Activated naive CD4-positive, alpha-beta T cell treated with anti-CD3 and anti-CD28 coated beads, Interleukin-2, amount 50 U/mL, for 24 hours (primary cell): ENCODE measurements at regions not wholly inside any gene's neighbourhood (a gene's known extent, or its start where the extent isn't known, plus 50 kb on each side); places are given as distances from the start of the nearest gene placed in this dataset.

ENCODE experiments used
- H3K27ac Mint-ChIP-seq: one replicate; pipeline ENCODE4 v1.8.0; 2021; ENCODE audit warnings: mild to moderate bottlenecking, mixed read lengths
- H3K27me3 Mint-ChIP-seq: one replicate; pipeline ENCODE4 v1.8.0; 2021; ENCODE audit warnings: mixed read lengths
- H3K36me3 Mint-ChIP-seq: one replicate; pipeline ENCODE4 v1.8.0; 2021; ENCODE audit warnings: mixed read lengths
- H3K4me1 Mint-ChIP-seq: one replicate; pipeline ENCODE4 v1.8.0; 2021; ENCODE audit warnings: mixed read lengths
- H3K4me3 Mint-ChIP-seq: one replicate; pipeline ENCODE4 v1.8.0; 2021; ENCODE audit warnings: mild to moderate bottlenecking, mixed read lengths
- H3K9me3 Mint-ChIP-seq: one replicate; pipeline ENCODE4 v1.8.0; 2021; ENCODE audit warnings: mixed read lengths

DNA sequence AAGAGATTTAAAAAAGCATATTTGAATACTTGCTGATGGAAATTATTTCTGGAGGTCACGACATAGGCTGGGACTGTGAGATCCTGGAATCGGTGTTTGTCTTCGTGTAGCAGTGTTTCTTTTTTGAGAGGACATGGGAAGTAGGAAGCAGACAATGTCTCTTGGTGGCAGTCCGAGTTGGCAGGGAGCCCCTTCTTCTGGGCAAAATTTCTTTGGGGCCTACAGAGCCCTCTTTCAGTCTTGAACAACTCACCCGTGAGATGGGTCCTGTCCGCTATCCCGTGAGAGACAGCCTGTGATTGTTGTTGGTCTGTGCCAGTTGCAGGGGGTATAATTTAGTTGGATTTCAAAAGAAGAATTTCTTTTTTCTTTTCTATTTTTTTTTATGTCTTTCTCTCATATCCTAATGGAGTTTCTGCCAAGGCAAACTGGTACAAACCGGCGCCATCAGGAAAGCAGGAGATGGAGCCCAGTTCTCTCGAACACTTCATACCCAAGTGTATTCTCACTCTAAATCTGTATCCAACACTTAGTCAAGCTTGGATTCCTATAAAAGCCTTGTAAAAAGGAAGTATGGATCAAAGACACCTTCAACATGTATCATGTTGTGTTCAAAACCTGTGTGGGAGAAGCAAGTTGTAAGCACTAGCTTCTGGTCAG lies 785.1 kb downstream of the MAFB start:
- H3K36me3 Mint-ChIP-seq = no peaks in the 10 kb centered on the region
- peaks cover 6% of the 10 kb centered on the region for H3K9me3 Mint-ChIP-seq
- H3K27me3 Mint-ChIP-seq = no peaks in the 10 kb centered on the region
- H3K4me1 Mint-ChIP-seq = no peaks in the 10 kb centered on the region
- no peak overlapping the region for H3K27ac Mint-ChIP-seq
- no peak overlapping the region for H3K4me3 Mint-ChIP-seq

DNA sequence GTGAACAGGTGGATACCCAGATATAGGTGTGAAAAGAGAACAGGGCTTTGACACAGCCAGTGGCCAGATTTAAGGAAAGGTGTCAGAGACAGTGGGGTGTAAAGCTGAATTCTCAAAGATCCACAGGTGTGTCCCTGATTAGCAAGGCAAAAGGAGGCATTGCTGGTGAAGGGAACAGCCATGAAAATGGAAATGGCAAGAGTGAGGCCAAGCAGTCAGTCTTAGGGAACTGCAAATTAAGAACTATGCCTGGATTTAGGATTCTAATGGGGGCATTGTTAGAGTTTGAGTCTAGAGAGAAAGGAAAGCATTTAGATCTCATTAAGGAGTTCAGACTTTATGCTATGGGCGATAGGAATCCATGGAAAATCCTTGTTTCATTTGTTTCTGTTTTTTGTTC lies 789.2 kb downstream of the MAFB start:
- H3K36me3 Mint-ChIP-seq = no peaks in the 10 kb centered on the region
- no peaks in the 10 kb centered on the region for H3K9me3 Mint-ChIP-seq
- H3K4me1 Mint-ChIP-seq = no peaks in the 10 kb centered on the region
- peaks cover 2% of the 10 kb centered on the region for H3K27me3 Mint-ChIP-seq
- no peak overlapping the region for H3K27ac Mint-ChIP-seq
- no peak overlapping the region for H3K4me3 Mint-ChIP-seq

GRCh38 chr20:39898467-39898852 lies 790.6 kb downstream of the MAFB start:
- H3K9me3 Mint-ChIP-seq = no peaks in the 10 kb centered on the region
- no peaks in the 10 kb centered on the region for H3K4me1 Mint-ChIP-seq
- H3K27ac Mint-ChIP-seq = no peak overlapping the region
- H3K4me3 Mint-ChIP-seq = no peak overlapping the region
- peaks cover 2% of the 10 kb centered on the region for H3K27me3 Mint-ChIP-seq
- no peaks in the 10 kb centered on the region for H3K36me3 Mint-ChIP-seq

- Mint-ChIP-seq H3K27ac (no peak overlapping the region), H3K9me3 (no peaks in the 10 kb centered on the region), H3K4me1 (no peaks in the 10 kb centered on the region)
Measured at GRCh38 chr20:39897781-39898466, 791.1 kb downstream of the MAFB start.

GRCh38 chr20:39897058-39897457 lies 792.0 kb downstream of the MAFB start:
- H3K4me1 Mint-ChIP-seq = no peaks in the 10 kb centered on the region
- H3K36me3 Mint-ChIP-seq = no peaks in the 10 kb centered on the region
- no peak overlapping the region for H3K4me3 Mint-ChIP-seq
- no peaks in the 10 kb centered on the region for H3K9me3 Mint-ChIP-seq
- H3K27me3 Mint-ChIP-seq = peaks cover 2% of the 10 kb centered on the region
- H3K27ac Mint-ChIP-seq = no peak overlapping the region

More at GRCh38 chr20:39897781-39898466, 791.1 kb downstream of the MAFB start:
- peaks cover 2% of the 10 kb centered on the region for H3K27me3 Mint-ChIP-seq
- H3K36me3 Mint-ChIP-seq = no peaks in the 10 kb centered on the region
- H3K4me3 Mint-ChIP-seq = no peak overlapping the region

- Mint-ChIP-seq H3K36me3 (no peaks in the 10 kb centered on the region), H3K27ac (no peak overlapping the region), H3K4me1 (no peaks in the 10 kb centered on the region), H3K27me3 (peaks cover 2% of the 10 kb centered on the region), H3K9me3 (no peaks in the 10 kb centered on the region), H3K4me3 (no peak overlapping the region)
Measured at GRCh38 chr20:39894067-39894466, 795.0 kb downstream of the MAFB start.

- H3K4me3 Mint-ChIP-seq = no peak overlapping the region
- no peaks in the 10 kb centered on the region for H3K36me3 Mint-ChIP-seq
- H3K27ac Mint-ChIP-seq = no peak overlapping the region
- H3K4me1 Mint-ChIP-seq = no peaks in the 10 kb centered on the region
- H3K27me3 Mint-ChIP-seq = peaks cover 2% of the 10 kb centered on the region
- no peaks in the 10 kb centered on the region for H3K9me3 Mint-ChIP-seq
Measured at GRCh38 chr20:39893003-39893685, 795.9 kb downstream of the MAFB start.

DNA sequence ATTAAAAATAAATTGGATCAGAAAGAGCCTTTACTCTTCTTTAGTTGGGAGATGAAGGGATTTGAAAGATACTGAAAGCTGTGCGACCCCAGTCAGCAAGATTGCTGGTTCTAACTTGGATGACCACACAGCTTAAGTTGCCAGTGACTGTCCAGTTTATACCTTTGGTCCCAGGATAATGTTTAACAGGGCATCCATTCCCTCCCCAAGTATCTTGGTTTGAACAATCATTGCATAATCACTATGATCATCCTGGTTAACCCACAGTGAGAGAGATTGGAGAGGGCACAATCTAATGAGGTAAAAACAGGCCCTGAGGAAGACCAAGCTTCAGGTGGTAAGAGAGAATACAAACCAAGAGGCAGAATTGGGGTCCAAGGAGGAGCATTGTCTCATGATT lies 798.3 kb downstream of the MAFB start:
- no peaks in the 10 kb centered on the region for H3K4me1 Mint-ChIP-seq
- no peaks in the 10 kb centered on the region for H3K9me3 Mint-ChIP-seq
- no peak overlapping the region for H3K27ac Mint-ChIP-seq
- no peak overlapping the region for H3K4me3 Mint-ChIP-seq
- H3K27me3 Mint-ChIP-seq = peaks cover 1% of the 10 kb centered on the region
- H3K36me3 Mint-ChIP-seq = no peaks in the 10 kb centered on the region

- no peaks in the 10 kb centered on the region for H3K9me3 Mint-ChIP-seq
- H3K4me3 Mint-ChIP-seq = no peak overlapping the region
- no peaks in the 10 kb centered on the region for H3K36me3 Mint-ChIP-seq
- no peaks in the 10 kb centered on the region for H3K4me1 Mint-ChIP-seq
- H3K27me3 Mint-ChIP-seq = no peaks in the 10 kb centered on the region
- no peak overlapping the region for H3K27ac Mint-ChIP-seq
Measured at GRCh38 chr20:39888310-39888709, 800.7 kb downstream of the MAFB start.

GRCh38 chr20:39886650-39887190 lies 802.3 kb downstream of the MAFB start:
- H3K36me3 Mint-ChIP-seq = no peaks in the 10 kb centered on the region
- no peaks in the 10 kb centered on the region for H3K27me3 Mint-ChIP-seq
- no peaks in the 10 kb centered on the region for H3K9me3 Mint-ChIP-seq
- H3K4me3 Mint-ChIP-seq = no peak overlapping the region
- no peak overlapping the region for H3K27ac Mint-ChIP-seq
- H3K4me1 Mint-ChIP-seq = no peaks in the 10 kb centered on the region

DNA sequence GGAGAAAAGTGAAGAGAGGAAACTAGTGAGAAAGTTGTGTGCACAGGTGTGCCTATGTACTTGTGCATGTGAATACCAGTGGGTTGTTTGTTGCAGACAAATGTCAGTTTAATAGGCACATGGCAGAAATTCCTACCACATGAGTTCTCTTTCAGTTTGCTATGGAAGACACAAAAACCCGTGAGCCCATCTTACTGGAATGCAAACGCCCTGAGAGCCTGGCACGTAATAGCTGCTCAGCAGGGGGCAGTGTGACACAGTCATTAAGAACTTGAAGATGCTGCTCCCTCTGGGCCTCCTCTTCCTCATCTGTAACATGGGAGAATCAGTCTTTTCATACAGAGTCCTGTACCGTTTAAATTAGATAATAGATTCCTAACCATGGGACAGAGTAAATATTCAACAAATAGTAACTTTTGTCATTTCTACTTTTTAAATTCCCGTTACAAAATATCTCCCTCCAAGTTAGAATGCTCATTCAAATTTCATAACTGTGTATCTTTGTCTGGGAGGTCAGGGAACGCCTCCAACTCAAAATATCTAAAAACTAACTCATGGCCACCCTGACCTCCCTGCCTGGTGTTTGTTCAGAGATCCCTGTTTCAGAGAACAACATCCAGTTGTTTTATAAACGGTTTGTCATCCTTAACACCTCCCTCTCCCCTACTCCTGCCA lies 802.9 kb downstream of the MAFB start:
- H3K4me1 Mint-ChIP-seq = no peaks in the 10 kb centered on the region
- no peaks in the 10 kb centered on the region for H3K27me3 Mint-ChIP-seq
- no peak overlapping the region for H3K4me3 Mint-ChIP-seq
- H3K36me3 Mint-ChIP-seq = no peaks in the 10 kb centered on the region
- H3K27ac Mint-ChIP-seq = no peak overlapping the region
- no peaks in the 10 kb centered on the region for H3K9me3 Mint-ChIP-seq

- Mint-ChIP-seq H3K9me3 (no peaks in the 10 kb centered on the region), H3K4me1 (no peaks in the 10 kb centered on the region)
Measured at GRCh38 chr20:39882806-39883205, 806.2 kb downstream of the MAFB start.

DNA sequence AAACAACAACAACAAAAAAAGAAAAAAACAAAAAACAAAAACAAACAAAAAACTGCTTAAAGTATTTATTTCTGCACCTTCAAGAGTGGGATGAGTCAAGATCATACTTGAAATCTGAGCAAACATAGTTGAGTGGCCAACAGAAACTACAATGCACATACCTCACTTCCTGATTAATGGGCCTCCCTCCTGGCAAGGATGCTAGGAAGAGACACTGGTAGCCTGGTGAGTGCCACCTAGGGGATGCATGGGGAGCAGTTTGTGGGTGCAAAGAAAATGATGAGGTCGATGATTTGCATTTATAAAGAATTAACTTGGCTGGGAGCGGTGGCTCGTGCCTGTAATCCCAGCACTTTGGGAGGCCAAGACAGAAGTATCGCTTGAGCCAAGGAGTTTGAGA lies 808.1 kb downstream of the MAFB start:
- H3K27ac Mint-ChIP-seq = no peak overlapping the region
- no peaks in the 10 kb centered on the region for H3K36me3 Mint-ChIP-seq
- peaks cover 4% of the 10 kb centered on the region for H3K27me3 Mint-ChIP-seq
- no peaks in the 10 kb centered on the region for H3K4me1 Mint-ChIP-seq
- H3K4me3 Mint-ChIP-seq = no peak overlapping the region
- H3K9me3 Mint-ChIP-seq = no peaks in the 10 kb centered on the region

More at GRCh38 chr20:39882806-39883205, 806.2 kb downstream of the MAFB start:
- Mint-ChIP-seq H3K27ac (no peak overlapping the region), H3K36me3 (no peaks in the 10 kb centered on the region), H3K27me3 (no peaks in the 10 kb centered on the region), H3K4me3 (no peak overlapping the region)

GRCh38 chr20:39879296-39879695 lies 809.7 kb downstream of the MAFB start:
- H3K4me3 Mint-ChIP-seq = no peak overlapping the region
- no peaks in the 10 kb centered on the region for H3K36me3 Mint-ChIP-seq
- H3K9me3 Mint-ChIP-seq = no peaks in the 10 kb centered on the region
- H3K27me3 Mint-ChIP-seq = peaks cover 4% of the 10 kb centered on the region
- no peak overlapping the region for H3K27ac Mint-ChIP-seq
- H3K4me1 Mint-ChIP-seq = no peaks in the 10 kb centered on the region

DNA sequence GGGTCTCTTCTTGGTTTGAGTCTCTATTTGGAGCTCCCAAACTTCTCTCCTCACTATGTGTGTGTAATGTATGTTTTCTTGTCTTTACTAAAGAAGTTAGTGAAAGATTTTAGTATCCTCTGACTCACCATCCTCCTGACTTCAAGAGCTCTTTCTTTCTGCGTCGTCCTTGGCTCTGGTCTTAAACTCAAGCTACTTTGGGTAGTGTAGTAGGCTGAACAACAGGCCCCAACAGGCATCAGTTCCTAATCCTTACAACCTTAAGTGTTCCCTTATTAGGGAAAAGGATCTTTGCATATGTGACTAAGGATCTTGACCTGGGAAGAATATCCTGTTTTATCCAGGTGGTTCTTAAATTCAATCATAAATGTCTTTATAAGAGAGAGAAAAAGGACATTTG lies 810.2 kb downstream of the MAFB start:
- Mint-ChIP-seq H3K36me3 (no peaks in the 10 kb centered on the region), H3K27me3 (peaks cover 4% of the 10 kb centered on the region), H3K4me1 (no peaks in the 10 kb centered on the region), H3K9me3 (no peaks in the 10 kb centered on the region), H3K27ac (no peak overlapping the region), H3K4me3 (no peak overlapping the region)
